ENCODE measurements at regions not wholly inside any gene's neighbourhood (a gene's known extent, or its start where the extent isn't known, plus 50 kb on each side); places are given as distances from the start of the nearest gene placed in this dataset.

- no peak for TF ChIP-seq POLR2AphosphoS5 (IDR thresholded peaks at IDR 0.05; ENCODE audit: low read depth, low read length)
- no peak for DNase-seq (ENCODE audit: insufficient read length, low spot score)
- FAIRE-seq, result no peak
Measured at GRCh38 chr1:218845589-218845988, 328.1 kb upstream of the LYPLAL1 start.

- no peak for FAIRE-seq
- no peak for DNase-seq (ENCODE audit: insufficient read length, low spot score)
- no peak for TF ChIP-seq PAX5 (IDR thresholded peaks at IDR 0.05; ENCODE audit: insufficient read depth, low read length, severe bottlenecking)
Measured at GRCh38 chr1:218846181-218846580, 327.5 kb upstream of the LYPLAL1 start.

GRCh38 chr1:218847089-218847768 lies 326.4 kb upstream of the LYPLAL1 start:
- no peak for DNase-seq (ENCODE audit: insufficient read length, low spot score)
- TF ChIP-seq POLR2AphosphoS5 (IDR thresholded peaks at IDR 0.05; ENCODE audit: low read depth, low read length) (no peak), POLR2A (IDR thresholded peaks at IDR 0.05; ENCODE audit: low read depth, low read length) (no peak), TAF1 (IDR thresholded peaks at IDR 0.05; ENCODE audit: low read depth, low read length) (no peak), PAX5 (IDR thresholded peaks at IDR 0.05; ENCODE audit: insufficient read depth, low read length, severe bottlenecking) (no peak), POU2F2 (IDR thresholded peaks at IDR 0.05; ENCODE audit: low read depth, low read length) (no peak)
- FAIRE-seq, result no peak

GRCh38 chr1:218848009-218848408 lies 325.7 kb upstream of the LYPLAL1 start:
- FAIRE-seq (no peak), DNase-seq (ENCODE audit: insufficient read length, low spot score) (no peak)
- TF ChIP-seq TAF1 (IDR thresholded peaks at IDR 0.05; ENCODE audit: low read depth, low read length) (no peak), POLR2AphosphoS5 (IDR thresholded peaks at IDR 0.05; ENCODE audit: low read depth, low read length) (no peak), POLR2A (IDR thresholded peaks at IDR 0.05; ENCODE audit: low read depth, low read length) (no peak), POU2F2 (IDR thresholded peaks at IDR 0.05; ENCODE audit: low read depth, low read length) (no peak), SPI1 (IDR thresholded peaks at IDR 0.05; ENCODE audit: low read depth, low read length) (no peak), PAX5 (IDR thresholded peaks at IDR 0.05; ENCODE audit: insufficient read depth, low read length, severe bottlenecking) (no peak)

- no peak for DNase-seq (ENCODE audit: insufficient read length, low spot score)
- TF ChIP-seq SPI1 (IDR thresholded peaks at IDR 0.05; ENCODE audit: low read depth, low read length) (no peak), POU2F2 (IDR thresholded peaks at IDR 0.05; ENCODE audit: low read depth, low read length) (no peak), POLR2A (IDR thresholded peaks at IDR 0.05; ENCODE audit: low read depth, low read length) (no peak), TAF1 (IDR thresholded peaks at IDR 0.05; ENCODE audit: low read depth, low read length) (no peak), POLR2AphosphoS5 (IDR thresholded peaks at IDR 0.05; ENCODE audit: low read depth, low read length) (no peak), PAX5 (IDR thresholded peaks at IDR 0.05; ENCODE audit: insufficient read depth, low read length, severe bottlenecking) (no peak)
- FAIRE-seq, result no peak
Measured at GRCh38 chr1:218850367-218850766, 323.3 kb upstream of the LYPLAL1 start.

- TF ChIP-seq SPI1 (IDR thresholded peaks at IDR 0.05; ENCODE audit: low read depth, low read length) (no peak), POLR2AphosphoS5 (IDR thresholded peaks at IDR 0.05; ENCODE audit: low read depth, low read length) (no peak), TAF1 (IDR thresholded peaks at IDR 0.05; ENCODE audit: low read depth, low read length) (no peak)
- no peak for DNase-seq (ENCODE audit: insufficient read length, low spot score)
- FAIRE-seq, result no peak
Measured at GRCh38 chr1:218851586-218851985, 322.1 kb upstream of the LYPLAL1 start.

- no peak for FAIRE-seq
- no peak for DNase-seq (ENCODE audit: insufficient read length, low spot score)
- no peak for TF ChIP-seq TAF1 (IDR thresholded peaks at IDR 0.05; ENCODE audit: low read depth, low read length)
- TF ChIP-seq POLR2A (IDR thresholded peaks at IDR 0.05; ENCODE audit: low read depth, low read length), result no peak
- no peak for TF ChIP-seq POU2F2 (IDR thresholded peaks at IDR 0.05; ENCODE audit: low read depth, low read length)
- no peak for TF ChIP-seq PAX5 (IDR thresholded peaks at IDR 0.05; ENCODE audit: insufficient read depth, low read length, severe bottlenecking)
- TF ChIP-seq POLR2AphosphoS5 (IDR thresholded peaks at IDR 0.05; ENCODE audit: low read depth, low read length), result no peak
Measured at GRCh38 chr1:218852527-218852926, 321.2 kb upstream of the LYPLAL1 start.

- FAIRE-seq (no peak), DNase-seq (ENCODE audit: insufficient read length, low spot score) (no peak)
- TF ChIP-seq PAX5 (IDR thresholded peaks at IDR 0.05; ENCODE audit: insufficient read depth, low read length, severe bottlenecking), result no peak
- TF ChIP-seq TAF1 (IDR thresholded peaks at IDR 0.05; ENCODE audit: low read depth, low read length), result no peak
- TF ChIP-seq SPI1 (IDR thresholded peaks at IDR 0.05; ENCODE audit: low read depth, low read length), result no peak
- TF ChIP-seq POU2F2 (IDR thresholded peaks at IDR 0.05; ENCODE audit: low read depth, low read length), result no peak
- no peak for TF ChIP-seq POLR2A (IDR thresholded peaks at IDR 0.05; ENCODE audit: low read depth, low read length)
- TF ChIP-seq POLR2AphosphoS5 (IDR thresholded peaks at IDR 0.05; ENCODE audit: low read depth, low read length), result no peak
Measured at GRCh38 chr1:218863987-218864386, 309.7 kb upstream of the LYPLAL1 start.

- TF ChIP-seq PAX5 (IDR thresholded peaks at IDR 0.05; ENCODE audit: insufficient read depth, low read length, severe bottlenecking) (no peak), POU2F2 (IDR thresholded peaks at IDR 0.05; ENCODE audit: low read depth, low read length) (no peak), POLR2A (IDR thresholded peaks at IDR 0.05; ENCODE audit: low read depth, low read length) (no peak), TAF1 (IDR thresholded peaks at IDR 0.05; ENCODE audit: low read depth, low read length) (no peak), SPI1 (IDR thresholded peaks at IDR 0.05; ENCODE audit: low read depth, low read length) (no peak), POLR2AphosphoS5 (IDR thresholded peaks at IDR 0.05; ENCODE audit: low read depth, low read length) (no peak)
- FAIRE-seq (no peak), DNase-seq (ENCODE audit: insufficient read length, low spot score) (no peak)
Measured at GRCh38 chr1:218865591-218865990, 308.1 kb upstream of the LYPLAL1 start.

GRCh38 chr1:218866507-218866906 lies 307.2 kb upstream of the LYPLAL1 start:
- TF ChIP-seq TAF1 (IDR thresholded peaks at IDR 0.05; ENCODE audit: low read depth, low read length), result no peak
- no peak for FAIRE-seq

GRCh38 chr1:218867066-218867465 lies 306.6 kb upstream of the LYPLAL1 start:
- DNase-seq (ENCODE audit: insufficient read length, low spot score) (no peak), FAIRE-seq (no peak)
- TF ChIP-seq POLR2A (IDR thresholded peaks at IDR 0.05; ENCODE audit: low read depth, low read length) (no peak), SPI1 (IDR thresholded peaks at IDR 0.05; ENCODE audit: low read depth, low read length) (no peak), POU2F2 (IDR thresholded peaks at IDR 0.05; ENCODE audit: low read depth, low read length) (no peak), PAX5 (IDR thresholded peaks at IDR 0.05; ENCODE audit: insufficient read depth, low read length, severe bottlenecking) (no peak), TAF1 (IDR thresholded peaks at IDR 0.05; ENCODE audit: low read depth, low read length) (no peak), POLR2AphosphoS5 (IDR thresholded peaks at IDR 0.05; ENCODE audit: low read depth, low read length) (no peak)

More at GRCh38 chr1:218866507-218866906, 307.2 kb upstream of the LYPLAL1 start:
- DNase-seq (ENCODE audit: insufficient read length, low spot score), result no peak
